Stimulated activated naive CD4-positive, alpha-beta T cell treated with Interleukin-2 at 50 U/mL for 16 hours (primary cell): ENCODE measurements at regions not wholly inside any gene's neighbourhood (a gene's known extent, or its start where the extent isn't known, plus 50 kb on each side); places are given as distances from the start of the nearest gene placed in this dataset.
A peak's percentile ranks its signal among the peaks of the same experiment; 100 is the strongest.

Source experiments
- DNase-seq: peaks from one replicate; lab custom pipeline; 2025; lab: John Stamatoyannopoulos, UW

- no peak for DNase-seq
Observed at GRCh38 chr17:73694491-73694890, 50.2 kb upstream of the SDK2 start.

GRCh38 chr17:73695035-73695738 is 50.9 kb upstream of the SDK2 start:
- DNase-seq: no peak

GRCh38 chr17:73696251-73696650 is 52.0 kb upstream of the SDK2 start:
- DNase-seq: no peak

- no peak for DNase-seq
Observed at GRCh38 chr17:73697872-73698271, 53.6 kb upstream of the SDK2 start.

- DNase-seq: no peak
Observed at GRCh38 chr17:73698966-73699365, 54.7 kb upstream of the SDK2 start.

GRCh38 chr17:73701701-73702100 is 57.5 kb upstream of the SDK2 start:
- DNase-seq: no peak

- DNase-seq: no peak
Observed at GRCh38 chr17:73703192-73703591, 58.9 kb upstream of the SDK2 start.

- DNase-seq: no peak
Observed at GRCh38 chr17:73703917-73704316, 59.7 kb upstream of the SDK2 start.

GRCh38 chr17:73705594-73705993 is 61.3 kb upstream of the SDK2 start:
- no peak for DNase-seq

GRCh38 chr17:73706428-73706827 is 62.2 kb upstream of the SDK2 start:
- DNase-seq: no peak

- DNase-seq: no peak
Observed at GRCh38 chr17:73706858-73707257, 62.6 kb upstream of the SDK2 start.

GRCh38 chr17:73707358-73707757 is 63.1 kb upstream of the SDK2 start:
- DNase-seq: no peak

GRCh38 chr17:73710095-73710592 is 65.9 kb upstream of the SDK2 start:
- peak; percentile 25 for DNase-seq

GRCh38 chr17:73711184-73711583 is 66.9 kb upstream of the SDK2 start:
- no peak for DNase-seq

- no peak for DNase-seq
Observed at GRCh38 chr17:73711916-73712315, 67.7 kb upstream of the SDK2 start.

- DNase-seq: no peak
Observed at GRCh38 chr17:73713136-73713535, 68.9 kb upstream of the SDK2 start.

- DNase-seq: no peak
Observed at GRCh38 chr17:73715769-73716168, 71.5 kb upstream of the SDK2 start.

- no peak for DNase-seq
Observed at GRCh38 chr17:73717690-73718089, 73.4 kb upstream of the SDK2 start.

- no peak for DNase-seq
Observed at GRCh38 chr17:73718362-73718761, 74.1 kb upstream of the SDK2 start.

- no peak for DNase-seq
Observed at GRCh38 chr17:73718912-73719311, 74.7 kb upstream of the SDK2 start.

GRCh38 chr17:73719588-73720071 is 75.4 kb upstream of the SDK2 start:
- DNase-seq: no peak

GRCh38 chr17:73720187-73720834 is 76.1 kb upstream of the SDK2 start:
- no peak for DNase-seq

GRCh38 chr17:73722165-73722564 is 77.9 kb upstream of the SDK2 start:
- no peak for DNase-seq

- no peak for DNase-seq
Observed at GRCh38 chr17:73723317-73723716, 79.1 kb upstream of the SDK2 start.
